ENCODE measurements at regions not wholly inside any gene's neighbourhood (a gene's known extent, or its start where the extent isn't known, plus 50 kb on each side); places are given as distances from the start of the nearest gene placed in this dataset.

DNA sequence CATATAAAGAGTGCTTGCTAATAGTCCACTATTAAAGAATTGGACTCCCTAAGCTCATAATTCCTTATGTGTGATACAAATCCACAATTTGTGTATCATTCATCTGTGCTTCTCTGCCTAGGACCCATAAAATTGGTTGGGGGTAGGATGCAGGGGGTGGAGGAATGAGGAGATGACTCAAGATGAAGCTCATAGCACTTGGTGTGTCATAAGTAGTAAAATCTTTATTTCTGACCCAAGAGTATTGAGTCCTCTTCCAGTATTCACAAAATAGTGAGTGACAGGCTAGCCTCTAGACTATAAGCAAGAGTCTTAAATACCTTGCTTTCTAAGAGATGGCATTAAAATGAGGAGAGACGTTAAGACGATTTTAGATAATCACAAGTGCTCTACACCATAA, 390.9 kb upstream of the CDH19 start:
- TF ChIP-seq, protein P1, sequence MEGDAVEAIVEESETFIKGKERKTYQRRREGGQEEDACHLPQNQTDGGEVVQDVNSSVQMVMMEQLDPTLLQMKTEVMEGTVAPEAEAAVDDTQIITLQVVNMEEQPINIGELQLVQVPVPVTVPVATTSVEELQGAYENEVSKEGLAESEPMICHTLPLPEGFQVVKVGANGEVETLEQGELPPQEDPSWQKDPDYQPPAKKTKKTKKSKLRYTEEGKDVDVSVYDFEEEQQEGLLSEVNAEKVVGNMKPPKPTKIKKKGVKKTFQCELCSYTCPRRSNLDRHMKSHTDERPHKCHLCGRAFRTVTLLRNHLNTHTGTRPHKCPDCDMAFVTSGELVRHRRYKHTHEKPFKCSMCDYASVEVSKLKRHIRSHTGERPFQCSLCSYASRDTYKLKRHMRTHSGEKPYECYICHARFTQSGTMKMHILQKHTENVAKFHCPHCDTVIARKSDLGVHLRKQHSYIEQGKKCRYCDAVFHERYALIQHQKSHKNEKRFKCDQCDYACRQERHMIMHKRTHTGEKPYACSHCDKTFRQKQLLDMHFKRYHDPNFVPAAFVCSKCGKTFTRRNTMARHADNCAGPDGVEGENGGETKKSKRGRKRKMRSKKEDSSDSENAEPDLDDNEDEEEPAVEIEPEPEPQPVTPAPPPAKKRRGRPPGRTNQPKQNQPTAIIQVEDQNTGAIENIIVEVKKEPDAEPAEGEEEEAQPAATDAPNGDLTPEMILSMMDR (IDR thresholded peaks at IDR 0.05), result no peak
- TF ChIP-seq, protein P2, sequence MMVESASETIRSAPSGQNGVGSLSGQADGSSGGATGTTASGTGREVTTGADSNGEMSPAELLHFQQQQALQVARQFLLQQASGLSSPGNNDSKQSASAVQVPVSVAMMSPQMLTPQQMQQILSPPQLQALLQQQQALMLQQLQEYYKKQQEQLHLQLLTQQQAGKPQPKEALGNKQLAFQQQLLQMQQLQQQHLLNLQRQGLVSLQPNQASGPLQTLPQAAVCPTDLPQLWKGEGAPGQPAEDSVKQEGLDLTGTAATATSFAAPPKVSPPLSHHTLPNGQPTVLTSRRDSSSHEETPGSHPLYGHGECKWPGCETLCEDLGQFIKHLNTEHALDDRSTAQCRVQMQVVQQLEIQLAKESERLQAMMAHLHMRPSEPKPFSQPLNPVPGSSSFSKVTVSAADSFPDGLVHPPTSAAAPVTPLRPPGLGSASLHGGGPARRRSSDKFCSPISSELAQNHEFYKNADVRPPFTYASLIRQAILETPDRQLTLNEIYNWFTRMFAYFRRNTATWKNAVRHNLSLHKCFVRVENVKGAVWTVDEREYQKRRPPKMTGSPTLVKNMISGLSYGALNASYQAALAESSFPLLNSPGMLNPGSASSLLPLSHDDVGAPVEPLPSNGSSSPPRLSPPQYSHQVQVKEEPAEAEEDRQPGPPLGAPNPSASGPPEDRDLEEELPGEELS (CRISPR knock-in tag; IDR thresholded peaks at IDR 0.05), result no peak
- TF ChIP-seq ZNF121 (CRISPR knock-in tag; IDR thresholded peaks at IDR 0.05) (no peak), RELA (CRISPR knock-in tag; IDR thresholded peaks at IDR 0.05; ENCODE audit: borderline replicate concordance) (no peak), SMAD3 (CRISPR knock-in tag; IDR thresholded peaks at IDR 0.05; ENCODE audit: borderline replicate concordance) (no peak), TEAD4 (CRISPR knock-in tag; IDR thresholded peaks at IDR 0.05) (no peak), STAT6 (CRISPR knock-in tag; conservative IDR thresholded peaks at IDR 0.05; ENCODE audit: low read depth) (no peak), SP1 (CRISPR knock-in tag; conservative IDR thresholded peaks at IDR 0.05) (no peak), NR2C2 (CRISPR knock-in tag; IDR thresholded peaks at IDR 0.05) (no peak), NFYB (CRISPR knock-in tag; conservative IDR thresholded peaks at IDR 0.05; ENCODE audit: low read depth) (no peak), MAX (CRISPR knock-in tag; IDR thresholded peaks at IDR 0.05) (no peak), CBFB (CRISPR knock-in tag; IDR thresholded peaks at IDR 0.05; ENCODE audit: low read depth) (no peak)
- TF ChIP-seq, protein P3, sequence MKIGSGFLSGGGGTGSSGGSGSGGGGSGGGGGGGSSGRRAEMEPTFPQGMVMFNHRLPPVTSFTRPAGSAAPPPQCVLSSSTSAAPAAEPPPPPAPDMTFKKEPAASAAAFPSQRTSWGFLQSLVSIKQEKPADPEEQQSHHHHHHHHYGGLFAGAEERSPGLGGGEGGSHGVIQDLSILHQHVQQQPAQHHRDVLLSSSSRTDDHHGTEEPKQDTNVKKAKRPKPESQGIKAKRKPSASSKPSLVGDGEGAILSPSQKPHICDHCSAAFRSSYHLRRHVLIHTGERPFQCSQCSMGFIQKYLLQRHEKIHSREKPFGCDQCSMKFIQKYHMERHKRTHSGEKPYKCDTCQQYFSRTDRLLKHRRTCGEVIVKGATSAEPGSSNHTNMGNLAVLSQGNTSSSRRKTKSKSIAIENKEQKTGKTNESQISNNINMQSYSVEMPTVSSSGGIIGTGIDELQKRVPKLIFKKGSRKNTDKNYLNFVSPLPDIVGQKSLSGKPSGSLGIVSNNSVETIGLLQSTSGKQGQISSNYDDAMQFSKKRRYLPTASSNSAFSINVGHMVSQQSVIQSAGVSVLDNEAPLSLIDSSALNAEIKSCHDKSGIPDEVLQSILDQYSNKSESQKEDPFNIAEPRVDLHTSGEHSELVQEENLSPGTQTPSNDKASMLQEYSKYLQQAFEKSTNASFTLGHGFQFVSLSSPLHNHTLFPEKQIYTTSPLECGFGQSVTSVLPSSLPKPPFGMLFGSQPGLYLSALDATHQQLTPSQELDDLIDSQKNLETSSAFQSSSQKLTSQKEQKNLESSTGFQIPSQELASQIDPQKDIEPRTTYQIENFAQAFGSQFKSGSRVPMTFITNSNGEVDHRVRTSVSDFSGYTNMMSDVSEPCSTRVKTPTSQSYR (CRISPR knock-in tag; IDR thresholded peaks at IDR 0.05), result no peak
- TF ChIP-seq, protein P4, sequence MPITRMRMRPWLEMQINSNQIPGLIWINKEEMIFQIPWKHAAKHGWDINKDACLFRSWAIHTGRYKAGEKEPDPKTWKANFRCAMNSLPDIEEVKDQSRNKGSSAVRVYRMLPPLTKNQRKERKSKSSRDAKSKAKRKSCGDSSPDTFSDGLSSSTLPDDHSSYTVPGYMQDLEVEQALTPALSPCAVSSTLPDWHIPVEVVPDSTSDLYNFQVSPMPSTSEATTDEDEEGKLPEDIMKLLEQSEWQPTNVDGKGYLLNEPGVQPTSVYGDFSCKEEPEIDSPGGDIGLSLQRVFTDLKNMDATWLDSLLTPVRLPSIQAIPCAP (CRISPR knock-in tag; IDR thresholded peaks at IDR 0.05), result no peak
